HPDE6-E6E7 (cell line): ENCODE measurements at regions not wholly inside any gene's neighbourhood (a gene's known extent, or its start where the extent isn't known, plus 50 kb on each side); places are given as distances from the start of the nearest gene placed in this dataset.
"Not testable (repeated sequence)": the region's sequence is repeated elsewhere in the genome, so short reads cannot be mapped to it uniquely, and the experiment has no call there.

Source experiments
- DNase-seq: peaks from one replicate; pipeline ENCODE4 v3.0.0; 2011; ENCODE audit warnings: missing footprints; ENCODE audit errors: extremely low spot score

DNA sequence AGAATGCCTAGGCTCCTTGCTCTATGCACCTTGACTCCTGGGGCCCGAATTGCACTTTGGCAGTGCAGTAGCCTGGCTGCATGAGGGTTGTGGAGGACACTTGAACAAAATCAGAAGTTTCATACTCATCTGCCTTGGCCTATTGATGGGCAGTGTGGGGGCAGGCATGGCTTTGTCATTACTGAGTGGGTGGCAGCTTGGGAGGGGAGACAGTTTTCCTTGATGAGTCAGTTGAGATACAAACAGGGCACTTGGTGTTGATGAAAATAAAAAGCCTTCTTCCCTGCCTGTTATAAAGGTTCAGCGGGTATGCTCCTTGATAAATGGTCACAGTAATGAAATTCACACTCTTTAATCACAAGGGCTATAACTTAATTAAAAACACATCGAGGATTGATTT, 126.8 kb upstream of the MAMLD1 start:
- DNase-seq, result no peak

DNA sequence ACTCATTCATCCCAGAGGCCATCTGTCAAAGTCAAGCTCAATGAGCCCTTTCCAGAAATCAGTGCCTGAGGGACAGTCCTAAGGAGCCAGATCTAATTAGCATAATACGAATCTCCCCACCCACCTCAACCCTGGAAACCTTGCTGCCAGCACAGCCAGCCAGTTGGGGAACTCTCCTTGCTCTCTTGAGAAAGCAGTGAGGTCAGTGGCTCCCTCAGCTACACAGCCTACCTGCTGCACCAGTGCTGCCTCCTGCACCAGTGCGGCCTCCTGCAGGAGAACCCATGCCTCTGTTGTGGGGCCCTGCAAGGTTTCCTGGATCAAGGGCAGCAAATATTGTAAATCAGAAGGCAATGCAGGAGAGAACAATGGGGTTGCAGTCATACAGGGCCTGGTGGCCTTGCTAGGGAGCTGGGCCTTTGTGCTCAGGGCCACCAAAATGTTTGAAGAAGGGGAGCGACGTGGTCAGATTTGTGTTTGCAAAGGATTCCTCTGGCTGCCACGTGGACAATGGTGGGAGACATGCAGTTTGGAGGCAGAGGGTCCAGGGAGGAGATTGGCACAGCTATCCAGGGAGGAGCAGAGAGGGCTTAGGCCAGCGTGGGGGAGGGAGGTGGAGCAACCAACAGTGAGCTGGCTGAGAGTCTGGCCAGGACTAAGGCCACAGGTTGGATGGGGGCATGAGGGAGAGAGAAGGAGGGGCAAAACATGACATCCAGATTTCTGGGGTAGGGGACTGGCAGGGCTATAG, 124.3 kb upstream of the MAMLD1 start:
- DNase-seq, result no peak

GRCh38 chrX:150239946-150240642, 123.0 kb upstream of the MAMLD1 start:
- no peak for DNase-seq

GRCh38 chrX:150240643-150240970, 122.5 kb upstream of the MAMLD1 start:
- no peak for DNase-seq

GRCh38 chrX:150253959-150254620, 109.0 kb upstream of the MAMLD1 start:
- no peak for DNase-seq

- no peak for DNase-seq
Measured at GRCh38 chrX:150254909-150255308, 108.2 kb upstream of the MAMLD1 start.

DNA sequence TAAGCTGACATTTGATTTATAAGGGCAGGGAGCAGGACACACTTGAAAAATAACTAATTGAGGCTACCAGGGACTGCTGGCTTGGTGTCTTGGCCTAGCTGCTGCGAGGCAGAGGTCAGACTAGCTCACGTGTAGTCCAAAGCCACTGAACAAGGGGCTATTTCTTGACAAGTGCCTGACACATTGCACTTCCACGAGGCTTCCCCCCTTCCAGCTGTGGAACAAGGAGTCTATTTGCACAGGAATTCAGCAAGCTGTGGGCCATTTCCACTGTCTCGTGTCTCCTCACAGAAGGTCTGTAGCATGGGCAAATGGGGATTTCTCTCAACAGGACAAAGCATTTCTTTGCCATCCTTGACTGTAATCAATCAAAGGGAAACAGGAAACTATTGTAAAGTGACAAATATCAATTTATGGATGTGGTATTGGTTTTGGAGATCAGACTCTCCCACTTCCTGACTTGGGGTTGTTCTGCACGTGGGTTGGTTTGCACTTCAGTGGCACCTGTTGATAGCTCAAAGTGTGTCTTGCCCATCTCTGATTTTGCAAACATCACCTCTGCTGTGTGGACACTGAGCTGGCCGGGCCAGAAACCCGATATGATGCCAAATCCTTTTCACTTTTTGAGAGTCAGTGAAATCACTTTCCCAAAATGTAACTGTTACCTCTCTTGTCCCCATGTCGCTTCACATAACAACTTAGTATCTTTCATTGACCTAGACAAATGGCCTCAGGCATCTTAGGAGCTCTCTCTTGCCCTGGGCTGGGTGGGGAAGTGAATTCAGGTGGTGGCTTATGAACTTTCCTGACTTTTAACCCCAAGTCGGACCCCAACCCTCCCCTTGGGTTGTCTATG, 107.4 kb upstream of the MAMLD1 start:
- DNase-seq, result no peak

DNA sequence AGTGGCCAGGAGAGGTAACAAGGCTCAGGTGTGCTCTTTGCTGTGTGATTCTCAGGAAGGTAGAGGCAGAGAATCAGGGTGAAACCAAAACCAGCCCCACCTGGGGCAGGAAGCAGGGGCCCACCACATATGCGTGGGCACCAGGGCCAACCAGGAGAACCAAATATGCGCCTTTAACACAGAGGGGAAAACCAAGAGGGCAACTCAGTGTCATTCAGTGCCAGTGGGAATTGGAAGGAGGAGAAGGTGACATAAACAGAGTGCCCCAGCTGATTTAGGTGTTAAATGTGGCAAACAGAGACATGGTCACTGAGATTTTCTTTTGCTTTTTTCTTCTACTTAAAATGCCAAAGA, 106.8 kb upstream of the MAMLD1 start:
- DNase-seq, result no peak

- DNase-seq, result no peak
Measured at GRCh38 chrX:150257353-150258175, 105.6 kb upstream of the MAMLD1 start.

DNA sequence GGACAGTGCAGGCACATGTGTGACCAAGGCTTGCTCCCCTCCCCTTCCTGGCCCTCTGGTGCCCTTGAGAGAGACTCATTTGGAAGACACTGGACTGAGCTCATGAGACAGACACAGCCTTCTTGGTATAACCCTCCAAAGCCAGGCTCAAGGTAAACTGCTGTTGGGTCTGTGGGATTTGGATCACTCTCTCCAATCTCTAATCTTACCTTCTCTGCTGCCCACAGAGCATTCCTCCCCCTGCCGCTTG, 105.0 kb upstream of the MAMLD1 start:
- DNase-seq, result no peak

DNA sequence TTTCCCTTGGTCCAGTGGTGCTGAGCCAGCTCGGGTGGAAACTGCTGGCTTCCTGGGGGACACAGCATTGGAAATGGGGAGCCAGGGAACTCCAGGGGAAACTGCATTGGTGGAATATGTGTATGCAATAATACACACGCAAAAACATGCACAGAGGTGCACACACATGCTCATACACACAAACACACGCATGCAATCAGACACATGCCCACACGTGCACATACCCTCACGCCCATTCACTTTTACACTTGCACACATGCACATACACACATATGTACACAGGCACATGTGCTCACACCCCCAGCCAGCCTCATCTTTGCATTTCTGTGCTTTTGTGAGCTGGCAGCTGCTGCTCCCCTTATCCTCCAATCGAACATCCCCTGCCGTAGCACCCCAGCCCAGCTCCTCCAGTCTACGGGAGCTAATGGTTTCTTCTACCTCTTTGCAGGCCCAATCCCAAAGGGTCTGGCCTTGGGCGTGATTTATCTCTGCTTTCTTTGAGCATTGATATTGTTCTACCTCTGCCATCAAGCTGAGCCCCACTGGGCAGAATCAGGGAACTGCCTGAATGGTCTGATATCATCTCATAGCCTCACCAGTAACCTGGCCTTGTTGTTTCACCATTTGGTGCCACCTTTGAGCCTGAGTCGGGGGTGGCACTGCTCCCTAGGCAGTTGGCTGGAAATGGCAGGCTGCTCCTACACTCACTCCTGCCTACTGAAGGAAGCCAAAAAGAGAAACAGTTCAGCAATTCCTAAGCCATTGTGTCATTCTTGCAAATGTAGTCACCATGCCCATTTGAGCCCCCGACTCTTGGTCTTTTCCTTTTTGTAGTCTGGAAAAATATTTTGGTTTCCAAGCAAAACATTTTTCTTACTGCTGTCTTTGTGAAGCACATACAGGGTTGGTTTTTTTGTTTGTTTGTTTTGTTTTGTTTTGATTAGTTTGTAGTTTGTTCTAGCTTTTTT, 104.4 kb upstream of the MAMLD1 start:
- no peak for DNase-seq

GRCh38 chrX:150262456-150262855, 100.7 kb upstream of the MAMLD1 start:
- DNase-seq, result no peak

DNA sequence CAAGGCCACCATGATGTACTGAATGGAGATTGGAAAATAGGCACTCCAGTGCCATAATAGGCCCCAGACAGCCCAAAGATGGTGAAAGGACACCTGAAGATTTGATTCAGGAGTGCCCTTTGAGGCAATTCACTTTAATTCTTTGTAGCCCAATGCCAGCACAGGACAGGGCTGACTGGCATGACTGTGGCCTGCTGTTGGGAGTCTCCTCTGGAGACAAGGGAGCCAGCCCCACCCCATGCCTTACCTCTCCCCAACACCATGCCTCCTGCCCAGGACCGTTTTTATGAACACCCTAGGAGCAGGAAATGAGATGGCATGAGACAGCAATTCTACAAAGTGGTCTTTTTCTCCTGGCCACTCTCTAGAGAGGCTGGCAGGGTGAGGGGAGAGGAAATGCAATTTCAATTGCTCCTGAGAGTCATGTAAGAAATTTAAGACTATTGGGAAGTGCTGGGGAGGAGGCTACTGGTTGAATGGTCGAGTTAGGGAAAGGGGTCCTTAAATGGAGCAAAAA, 94.2 kb upstream of the MAMLD1 start:
- DNase-seq, result no peak

DNA sequence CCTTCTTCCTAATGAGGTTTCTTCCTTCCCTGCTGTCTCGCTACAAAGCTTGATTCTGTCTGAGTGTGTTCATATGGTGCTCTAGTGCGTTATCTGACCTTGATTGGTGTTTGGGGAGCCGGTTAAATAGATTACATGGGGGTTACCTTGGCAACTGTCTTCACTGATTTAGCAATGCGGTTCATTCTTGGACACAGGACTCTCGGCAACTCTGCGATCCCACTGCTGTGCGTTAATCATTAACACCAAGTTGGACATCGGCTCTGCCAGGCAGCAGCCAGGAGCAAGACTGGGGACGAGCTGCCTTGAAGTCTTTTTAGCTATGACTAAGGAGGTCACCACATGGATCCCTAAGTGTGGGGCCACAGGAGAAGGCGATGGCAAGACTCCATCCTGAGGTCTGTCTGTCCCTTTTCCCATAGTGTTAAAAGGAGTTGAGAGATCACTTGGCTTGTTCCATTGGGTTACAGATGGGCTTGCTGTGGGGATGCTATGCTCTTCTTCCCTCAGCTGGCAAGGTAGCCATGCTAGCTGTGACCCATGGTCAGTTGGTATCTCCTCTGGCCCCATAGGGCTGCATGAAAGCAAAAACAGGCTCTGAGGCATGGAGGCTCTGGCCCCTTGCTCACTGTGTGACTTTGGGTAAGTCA, 93.4 kb upstream of the MAMLD1 start:
- DNase-seq, result no peak

DNA sequence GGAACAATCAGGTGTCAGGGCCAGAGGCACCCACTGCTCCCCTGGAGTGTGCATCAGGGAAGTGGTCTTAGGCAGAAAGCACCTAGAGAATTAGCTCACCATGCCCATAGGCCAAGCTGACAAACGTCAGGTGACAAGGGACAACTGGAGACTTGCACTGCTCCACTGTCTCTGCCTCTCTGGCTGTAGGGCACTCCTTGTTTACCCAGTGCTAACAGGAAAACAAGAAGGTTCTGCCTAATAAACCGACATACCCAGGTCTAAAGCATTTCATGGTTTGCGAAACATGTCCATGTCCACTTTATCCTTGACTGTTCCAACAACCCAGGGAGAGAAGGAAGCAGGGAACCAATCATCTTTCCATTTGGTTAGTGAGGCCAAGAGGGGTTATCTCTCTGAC, 92.5 kb upstream of the MAMLD1 start:
- DNase-seq, result no peak

DNA sequence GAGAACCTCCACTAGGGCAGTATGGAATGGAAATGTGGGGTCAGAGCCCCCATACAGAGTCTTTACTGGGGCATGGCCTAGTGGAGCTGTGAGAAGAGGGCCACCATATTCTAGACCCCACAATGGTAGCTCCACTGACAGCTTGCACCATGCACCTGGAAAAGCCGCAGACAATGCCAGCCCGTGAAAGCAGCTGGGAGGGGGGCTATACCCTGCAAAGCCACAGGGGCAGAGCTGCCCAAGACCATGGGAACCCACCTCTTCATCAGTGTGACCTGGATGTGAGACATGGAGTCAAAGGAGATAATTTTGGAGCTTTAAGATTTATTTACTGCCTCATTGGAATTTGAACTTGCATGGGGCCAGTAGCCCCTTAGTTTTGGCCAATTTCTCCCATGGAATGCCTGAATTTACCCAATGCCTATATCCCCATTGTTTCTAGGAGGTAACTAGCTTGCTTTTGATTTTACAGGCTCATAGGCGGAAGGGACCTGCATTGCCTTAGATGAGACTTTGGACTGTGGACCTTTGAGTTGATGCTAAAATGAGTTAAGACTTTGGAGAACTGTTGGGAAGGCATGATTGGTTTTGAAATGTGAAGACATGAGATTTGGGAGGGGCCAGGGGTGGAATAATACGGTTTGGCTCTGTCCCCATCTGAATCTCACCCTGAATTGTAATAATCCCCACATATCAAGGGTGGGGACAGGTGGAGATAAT, 89.4 kb upstream of the MAMLD1 start:
- DNase-seq, result not testable (repeated sequence)

DNA sequence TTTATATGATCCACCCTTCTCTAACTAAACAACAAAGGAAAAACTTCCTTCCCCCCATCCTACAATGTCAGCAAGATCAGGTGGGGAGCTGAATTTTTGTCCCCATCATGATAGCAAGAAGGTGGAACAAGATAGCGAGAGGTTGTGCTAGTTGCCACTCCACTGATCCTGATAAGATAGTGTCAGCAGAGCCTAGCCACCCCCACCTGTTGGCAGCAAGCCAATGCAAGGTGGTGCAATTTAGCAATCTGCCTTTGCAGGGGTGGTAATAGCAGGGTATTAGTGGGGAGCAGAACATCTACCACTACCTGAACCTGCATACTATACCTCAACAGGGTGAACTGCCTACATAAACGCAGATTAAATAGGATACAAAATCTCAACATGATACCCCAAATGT, 80.2 kb upstream of the MAMLD1 start:
- no peak for DNase-seq

GRCh38 chrX:150291014-150291413, 72.1 kb upstream of the MAMLD1 start:
- no peak for DNase-seq
